HCT116 (cell line): ENCODE measurements at regions not wholly inside any gene's neighbourhood (a gene's known extent, or its start where the extent isn't known, plus 50 kb on each side); places are given as distances from the start of the nearest gene placed in this dataset.

Experiments used
- ATAC-seq: fragments of 200-7000 bp; cut with Tn5 transposase; 2 replicates; pipeline ENCODE4 v1.9.1; 2020; ENCODE audit warnings: mild to moderate bottlenecking, moderate library complexity
- BruUV-seq: library from RNA; stranded (reverse); fragments of 400-500 nt; replicated peaks from 2 replicates; lab custom pipeline; 2021; lab: Mats Ljungman, UMichigan
- CTCF ChIA-PET: fragments of 300-600 bp; sonication (Branson Sonifier 250); formaldehyde crosslinking; loops from one replicate; lab custom pipeline; 2021; ENCODE audit warnings: antibody characterized with exemption; lab: Charles Lee
- POLR2A ChIA-PET: fragments of 300-600, 350-600 bp; sonication (Branson Sonifier 250); formaldehyde crosslinking; loops from one replicate; lab custom pipeline; 2021; ENCODE audit warnings: antibody characterized with exemption; lab: Charles Lee
- RAD21 ChIA-PET, 2 experiments: fragments of 300-600 bp; sonication (Branson Sonifier 250); formaldehyde crosslinking; loops; one replicate each; lab custom pipeline; 2023; ENCODE audit warnings: low total read pairs in 2 of 2; ENCODE audit not compliant: uncharacterized antibody in 2 of 2, unreplicated experiment in 2 of 2, low non-redundant PET in 1 of 2; lab: Charles Lee
- DNase-seq: peaks from one replicate; pipeline ENCODE4 v3.0.0-alpha.2; 2010; ENCODE audit warnings: low read depth, low spot score
- H2AFZ ChIP-seq: fragments of 200-600 bp; shearing (Covaris generic), sonication (generic); 2 replicates; pipeline ENCODE4 v1.6.1; 2017; ENCODE audit warnings: low read depth, mixed run types, mixed read lengths, antibody characterized with exemption, low read length; ENCODE audit not compliant: poor library complexity, severe bottlenecking
- H3K27ac ChIP-seq: 2 replicates; pipeline ENCODE4 v1.5.1; 2012; ENCODE audit warnings: low read depth, low read length
- H3K27me3 ChIP-seq: fragments of 200-600 bp; sonication (generic); 2 replicates; pipeline ENCODE4 v1.6.1; 2016; ENCODE audit warnings: mixed run types, low read length, mixed read lengths; ENCODE audit not compliant: insufficient read depth
- H3K36me3 ChIP-seq, 2 experiments: fragments of 200-500 bp in 1 of 2; fragments of 200-600 bp in 1 of 2; sonication (Bioruptor generic) in 1 of 2; sonication (generic) in 1 of 2; 2 replicates each; pipeline versions ENCODE4 v1.5.1 to v1.6.1; 2014 to 2016; ENCODE audit warnings: low read length in 2 of 2, inconsistent platforms in 1 of 2, mixed read lengths in 1 of 2, mixed run types in 1 of 2; ENCODE audit not compliant: insufficient read depth in 2 of 2, control insufficient read depth in 1 of 2
- H3K4me1 ChIP-seq, 2 experiments: fragments of 200-600 bp in 1 of 2; sonication (generic) in 1 of 2; 2 replicates each; pipeline versions ENCODE4 v1.5.1 to v1.6.1; 2012 to 2017; ENCODE audit warnings: low read length in 2 of 2, inconsistent platforms in 1 of 2, mild to moderate bottlenecking in 1 of 2, mixed read lengths in 1 of 2, mixed run types in 1 of 2, moderate library complexity in 1 of 2; ENCODE audit not compliant: insufficient read depth in 2 of 2, control insufficient read depth in 1 of 2
- H3K4me2 ChIP-seq: fragments of 200-600 bp; sonication (generic); 2 replicates; pipeline ENCODE4 v1.6.1; 2017; ENCODE audit warnings: mixed run types, low read length, mixed read lengths
- H3K4me3 ChIP-seq, 2 experiments: fragments of 200-600 bp in 1 of 2; sonication (generic) in 1 of 2; replicated peaks in 1 of 2; 2 replicates each; pipeline ENCODE4 v1.5.1; 2011 to 2016; ENCODE audit warnings: low read length in 2 of 2, control low read depth in 1 of 2, low read depth in 1 of 2, mild to moderate bottlenecking in 1 of 2, mixed read lengths in 1 of 2, mixed run types in 1 of 2
- H3K79me2 ChIP-seq: fragments of 200-600 bp; sonication (generic); 2 replicates; pipeline ENCODE4 v1.6.1; 2017; ENCODE audit warnings: mild to moderate bottlenecking, mixed run types, low read length, moderate library complexity, mixed read lengths; ENCODE audit not compliant: insufficient read depth
- H3K9ac ChIP-seq: fragments of 200-600 bp; sonication (generic); 2 replicates; pipeline ENCODE4 v1.6.1; 2016; ENCODE audit warnings: low read length, mixed read lengths
- H3K9me2 ChIP-seq: fragments of 200-600 bp; sonication (generic), shearing (Covaris generic); 2 replicates; pipeline ENCODE4 v1.6.1; 2017; ENCODE audit warnings: mixed run types, mild to moderate bottlenecking, moderate library complexity; ENCODE audit not compliant: insufficient read depth
- H3K9me3 ChIP-seq, 2 experiments: fragments of 200-500 bp in 1 of 2; fragments of 200-600 bp in 1 of 2; sonication (Bioruptor generic) in 1 of 2; sonication (generic) in 1 of 2; 2 replicates each; pipeline ENCODE4 v1.6.1; 2014 to 2017; ENCODE audit warnings: low read length in 2 of 2, mixed read lengths in 2 of 2, inconsistent platforms in 1 of 2, low read depth in 1 of 2, mild to moderate bottlenecking in 1 of 2, mixed run types in 1 of 2, moderate library complexity in 1 of 2; ENCODE audit not compliant: control insufficient read depth in 1 of 2, insufficient read depth in 1 of 2
- H4K20me1 ChIP-seq: fragments of 200-600 bp; sonication (generic), shearing (Covaris generic); 2 replicates; pipeline ENCODE4 v1.6.1; 2017; ENCODE audit warnings: mixed run types, mild to moderate bottlenecking, moderate library complexity; ENCODE audit not compliant: insufficient read depth
- CBX3 ChIP-seq: IDR thresholded peaks from 2 replicates; pipeline ENCODE4 v1.6.1; 2012; ENCODE audit warnings: low read depth
- CEBPB ChIP-seq: IDR thresholded peaks from 2 replicates; pipeline ENCODE4 v1.6.1; 2012; ENCODE audit warnings: low read depth
- EGR1 ChIP-seq: IDR thresholded peaks from 2 replicates; pipeline ENCODE4 v1.6.1; 2012; ENCODE audit warnings: low read depth
- EZH2 ChIP-seq: fragments of 200-600 bp; sonication (generic); IDR thresholded peaks from 2 replicates; pipeline ENCODE4 v1.6.1; 2017; ENCODE audit warnings: antibody characterized with exemption, mixed run types
- FOSL1 ChIP-seq: IDR thresholded peaks from 2 replicates; pipeline ENCODE4 v1.6.1; 2012; ENCODE audit warnings: low read depth
- JUND ChIP-seq: IDR thresholded peaks from 2 replicates; pipeline ENCODE4 v1.6.1; 2012
- RAD21 ChIP-seq: IDR thresholded peaks from 2 replicates; pipeline ENCODE4 v1.6.1; 2012; ENCODE audit warnings: low read depth, mild to moderate bottlenecking
- SIN3A ChIP-seq: IDR thresholded peaks from 2 replicates; pipeline ENCODE4 v1.6.1; 2012; ENCODE audit warnings: low read depth
- SP1 ChIP-seq: IDR thresholded peaks from 2 replicates; pipeline ENCODE4 v1.6.1; 2012; ENCODE audit warnings: low read depth
- SRF ChIP-seq: IDR thresholded peaks from 2 replicates; pipeline ENCODE4 v1.6.1; 2012; ENCODE audit warnings: low read depth
- TCF7L2 ChIP-seq: IDR thresholded peaks from 2 replicates; pipeline ENCODE4 v1.7.0; 2011; ENCODE audit warnings: borderline replicate concordance, inconsistent platforms; ENCODE audit not compliant: insufficient read depth, insufficient read length; ENCODE audit errors: extremely low read depth
- YY1 ChIP-seq: IDR thresholded peaks from 2 replicates; pipeline ENCODE4 v1.6.1; 2011; ENCODE audit warnings: low read length, low read depth, moderate library complexity, mild to moderate bottlenecking; ENCODE audit not compliant: insufficient replicate concordance; ENCODE audit errors: extremely low read depth
- ZFX ChIP-seq: fragments of 450-650 bp; IDR thresholded peaks from 2 replicates; pipeline ENCODE4 v1.6.1; 2017
- ZNF274 ChIP-seq: fragments of 200-500 bp; sonication (Bioruptor generic); IDR thresholded peaks from 2 replicates; pipeline ENCODE4 v1.6.1; 2014; ENCODE audit warnings: mild to moderate bottlenecking, low read depth, low read length, inconsistent platforms
- intact Hi-C: fragments of 100-400 bp; cut with micrococcal nuclease; formaldehyde crosslinking; loops from 2 replicates; pipeline ENCODE4 v1.10.0; 2022
- TF ChIP-seq, protein P1 (sequence below): IDR thresholded peaks from 2 replicates; pipeline ENCODE4 v1.6.1; 2012
- TF ChIP-seq, protein P2 (sequence below): IDR thresholded peaks from 2 replicates; pipeline ENCODE4 v1.6.1; 2012; ENCODE audit warnings: low read depth

DNA sequence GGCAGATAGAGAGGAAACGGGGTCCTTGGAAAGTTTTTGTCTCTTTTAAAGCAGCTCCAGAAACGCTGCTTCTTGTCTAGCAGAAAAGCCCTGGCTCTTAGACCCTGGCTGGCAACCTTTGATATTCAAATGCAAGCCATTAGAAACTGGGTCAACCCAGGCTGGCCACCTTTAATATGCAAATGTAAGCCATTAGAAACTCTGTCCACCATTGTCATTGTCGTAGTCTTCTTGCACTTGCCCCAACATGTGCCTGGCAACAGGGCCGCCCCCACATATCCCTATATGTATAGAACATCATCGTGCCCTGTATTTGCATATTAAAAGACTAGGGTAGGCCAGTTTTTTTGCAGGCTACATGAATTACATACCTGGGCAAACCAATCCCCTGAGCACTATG is 621.3 kb upstream of the DPP6 start:
- TF ChIP-seq RAD21 (no peak), CEBPB (no peak), ZNF274 (no peak), EGR1 (no peak), ZFX (no peak), EZH2 (no peak), SIN3A (no peak), CBX3 (no peak), TCF7L2 (no peak), YY1 (no peak), SP1 (no peak), FOSL1 (no peak), SRF (no peak), JUND (no peak)
- TF ChIP-seq, protein P1, sequence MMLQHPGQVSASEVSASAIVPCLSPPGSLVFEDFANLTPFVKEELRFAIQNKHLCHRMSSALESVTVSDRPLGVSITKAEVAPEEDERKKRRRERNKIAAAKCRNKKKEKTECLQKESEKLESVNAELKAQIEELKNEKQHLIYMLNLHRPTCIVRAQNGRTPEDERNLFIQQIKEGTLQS, result no peak
- TF ChIP-seq, protein P2, sequence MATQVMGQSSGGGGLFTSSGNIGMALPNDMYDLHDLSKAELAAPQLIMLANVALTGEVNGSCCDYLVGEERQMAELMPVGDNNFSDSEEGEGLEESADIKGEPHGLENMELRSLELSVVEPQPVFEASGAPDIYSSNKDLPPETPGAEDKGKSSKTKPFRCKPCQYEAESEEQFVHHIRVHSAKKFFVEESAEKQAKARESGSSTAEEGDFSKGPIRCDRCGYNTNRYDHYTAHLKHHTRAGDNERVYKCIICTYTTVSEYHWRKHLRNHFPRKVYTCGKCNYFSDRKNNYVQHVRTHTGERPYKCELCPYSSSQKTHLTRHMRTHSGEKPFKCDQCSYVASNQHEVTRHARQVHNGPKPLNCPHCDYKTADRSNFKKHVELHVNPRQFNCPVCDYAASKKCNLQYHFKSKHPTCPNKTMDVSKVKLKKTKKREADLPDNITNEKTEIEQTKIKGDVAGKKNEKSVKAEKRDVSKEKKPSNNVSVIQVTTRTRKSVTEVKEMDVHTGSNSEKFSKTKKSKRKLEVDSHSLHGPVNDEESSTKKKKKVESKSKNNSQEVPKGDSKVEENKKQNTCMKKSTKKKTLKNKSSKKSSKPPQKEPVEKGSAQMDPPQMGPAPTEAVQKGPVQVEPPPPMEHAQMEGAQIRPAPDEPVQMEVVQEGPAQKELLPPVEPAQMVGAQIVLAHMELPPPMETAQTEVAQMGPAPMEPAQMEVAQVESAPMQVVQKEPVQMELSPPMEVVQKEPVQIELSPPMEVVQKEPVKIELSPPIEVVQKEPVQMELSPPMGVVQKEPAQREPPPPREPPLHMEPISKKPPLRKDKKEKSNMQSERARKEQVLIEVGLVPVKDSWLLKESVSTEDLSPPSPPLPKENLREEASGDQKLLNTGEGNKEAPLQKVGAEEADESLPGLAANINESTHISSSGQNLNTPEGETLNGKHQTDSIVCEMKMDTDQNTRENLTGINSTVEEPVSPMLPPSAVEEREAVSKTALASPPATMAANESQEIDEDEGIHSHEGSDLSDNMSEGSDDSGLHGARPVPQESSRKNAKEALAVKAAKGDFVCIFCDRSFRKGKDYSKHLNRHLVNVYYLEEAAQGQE, result no peak
- Histone ChIP-seq H3K4me2 (no peak overlapping the region), H3K36me3 (no peaks in the 10 kb centered on the region), H2AFZ (no peak overlapping the region), H4K20me1 (no peaks in the 10 kb centered on the region), H3K9me3 (peaks cover 6 to 11% of the 10 kb centered on the region in 2 experiments; a peak in 2 of 4 replicates), H3K9me2 (no peaks in the 10 kb centered on the region), H3K27me3 (no peaks in the 10 kb centered on the region), H3K4me1 (no peaks in the 10 kb centered on the region), H3K4me3 (no peak overlapping the region), H3K79me2 (no peaks in the 10 kb centered on the region), H3K27ac (no peak overlapping the region), H3K9ac (no peak overlapping the region)
- intact Hi-C loops, result no loop called here
- POLR2A ChIA-PET, result no interaction called here
- RAD21 ChIA-PET, result no interaction called here
- CTCF ChIA-PET, result no interaction called here
- no TSS peak for BruUV-seq
- no peak for ATAC-seq
- no peak for DNase-seq
